ENCODE measurements at regions not wholly inside any gene's neighbourhood (a gene's known extent, or its start where the extent isn't known, plus 50 kb on each side); places are given as distances from the start of the nearest gene placed in this dataset.

DNA sequence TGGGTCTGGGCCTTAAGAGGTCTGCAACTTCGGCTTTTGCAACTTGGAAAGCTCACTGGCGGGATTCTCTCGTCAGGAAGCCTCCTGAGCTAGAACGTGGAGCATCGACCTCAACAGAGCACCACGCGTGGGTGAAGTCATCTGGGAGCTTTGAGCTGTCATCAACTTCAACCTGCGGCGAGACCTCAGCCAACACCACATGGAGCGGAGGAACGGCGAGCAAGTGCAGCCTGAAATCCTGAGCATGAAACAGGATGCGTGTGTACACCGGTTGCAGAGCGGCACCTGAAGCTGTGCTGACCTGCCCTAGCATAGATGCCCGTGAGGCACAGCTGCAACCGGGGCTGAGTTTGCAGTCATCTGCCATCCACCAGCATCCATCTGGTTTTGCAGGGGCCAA, 295.7 kb upstream of the SHH start:
- no peaks in the 10 kb centered on the region for H3K9me2 ChIP-seq (replicated peaks; ENCODE audit: insufficient read depth)
- no peaks in the 10 kb centered on the region for H3K79me2 ChIP-seq
- H3K36me3 ChIP-seq (replicated peaks; ENCODE audit: insufficient read depth, low read depth) = no peaks in the 10 kb centered on the region
- no peak overlapping the region for H3K27ac ChIP-seq
- H4K20me1 ChIP-seq (ENCODE audit: insufficient read depth, poor library complexity, severe bottlenecking) = no peaks in the 10 kb centered on the region
- H3K4me1 ChIP-seq (ENCODE audit: insufficient read depth) = no peaks in the 10 kb centered on the region
- no peak overlapping the region for H3K4me3 ChIP-seq
- TF ChIP-seq, protein P1, sequence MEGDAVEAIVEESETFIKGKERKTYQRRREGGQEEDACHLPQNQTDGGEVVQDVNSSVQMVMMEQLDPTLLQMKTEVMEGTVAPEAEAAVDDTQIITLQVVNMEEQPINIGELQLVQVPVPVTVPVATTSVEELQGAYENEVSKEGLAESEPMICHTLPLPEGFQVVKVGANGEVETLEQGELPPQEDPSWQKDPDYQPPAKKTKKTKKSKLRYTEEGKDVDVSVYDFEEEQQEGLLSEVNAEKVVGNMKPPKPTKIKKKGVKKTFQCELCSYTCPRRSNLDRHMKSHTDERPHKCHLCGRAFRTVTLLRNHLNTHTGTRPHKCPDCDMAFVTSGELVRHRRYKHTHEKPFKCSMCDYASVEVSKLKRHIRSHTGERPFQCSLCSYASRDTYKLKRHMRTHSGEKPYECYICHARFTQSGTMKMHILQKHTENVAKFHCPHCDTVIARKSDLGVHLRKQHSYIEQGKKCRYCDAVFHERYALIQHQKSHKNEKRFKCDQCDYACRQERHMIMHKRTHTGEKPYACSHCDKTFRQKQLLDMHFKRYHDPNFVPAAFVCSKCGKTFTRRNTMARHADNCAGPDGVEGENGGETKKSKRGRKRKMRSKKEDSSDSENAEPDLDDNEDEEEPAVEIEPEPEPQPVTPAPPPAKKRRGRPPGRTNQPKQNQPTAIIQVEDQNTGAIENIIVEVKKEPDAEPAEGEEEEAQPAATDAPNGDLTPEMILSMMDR (IDR thresholded peaks at IDR 0.05; ENCODE audit: poor library complexity) = no peak
- TF ChIP-seq EZH2 (IDR thresholded peaks at IDR 0.05; ENCODE audit: borderline replicate concordance) = no peak
- TF ChIP-seq EZH2phosphoT487 (IDR thresholded peaks at IDR 0.05; ENCODE audit: low read depth, severe bottlenecking, unreplicated experiment) = no peak
- no peaks in the 10 kb centered on the region for H3K27me3 ChIP-seq
- 92% methylated on average over 17 of the region's 17 CpGs for WGBS (ENCODE audit: low lambda C conversion rate, missing lambda C conversion rate)
- no peaks in the 10 kb centered on the region for H3K9me3 ChIP-seq (ENCODE audit: low read depth)
- H2AFZ ChIP-seq = no peak overlapping the region
- H3K4me2 ChIP-seq = no peak overlapping the region
- DNase-seq (ENCODE audit: low spot score) = no peak

- Histone ChIP-seq H3K36me3 (replicated peaks; ENCODE audit: insufficient read depth, low read depth) (no peaks in the 10 kb centered on the region), H3K27me3 (no peaks in the 10 kb centered on the region), H4K20me1 (ENCODE audit: insufficient read depth, poor library complexity, severe bottlenecking) (no peaks in the 10 kb centered on the region), H3K27ac (no peak overlapping the region), H3K4me3 (no peak overlapping the region), H3K79me2 (no peaks in the 10 kb centered on the region), H3K4me2 (no peak overlapping the region), H3K9me2 (replicated peaks; ENCODE audit: insufficient read depth) (no peaks in the 10 kb centered on the region), H2AFZ (no peak overlapping the region), H3K4me1 (ENCODE audit: insufficient read depth) (no peaks in the 10 kb centered on the region), H3K9me3 (ENCODE audit: low read depth) (no peaks in the 10 kb centered on the region)
- TF ChIP-seq EZH2phosphoT487 (IDR thresholded peaks at IDR 0.05; ENCODE audit: low read depth, severe bottlenecking, unreplicated experiment) (no peak), EZH2 (IDR thresholded peaks at IDR 0.05; ENCODE audit: borderline replicate concordance) (no peak)
- TF ChIP-seq, protein P1 (IDR thresholded peaks at IDR 0.05; ENCODE audit: poor library complexity) = no peak
- WGBS (ENCODE audit: low lambda C conversion rate, missing lambda C conversion rate) = 82% methylated on average over 9 of the region's 9 CpGs
- DNase-seq (ENCODE audit: low spot score) = no peak
Observed at GRCh38 chr7:156106107-156106426, 293.8 kb upstream of the SHH start.

GRCh38 chr7:156105337-156106106, 293.3 kb upstream of the SHH start:
- Histone ChIP-seq H3K79me2 (no peaks in the 10 kb centered on the region), H3K4me1 (ENCODE audit: insufficient read depth) (no peaks in the 10 kb centered on the region), H2AFZ (no peak overlapping the region), H3K4me3 (no peak overlapping the region), H4K20me1 (ENCODE audit: insufficient read depth, poor library complexity, severe bottlenecking) (no peaks in the 10 kb centered on the region), H3K27me3 (no peaks in the 10 kb centered on the region), H3K9me3 (ENCODE audit: low read depth) (no peaks in the 10 kb centered on the region), H3K27ac (no peak overlapping the region), H3K36me3 (replicated peaks; ENCODE audit: insufficient read depth, low read depth) (no peaks in the 10 kb centered on the region), H3K4me2 (no peak overlapping the region), H3K9me2 (replicated peaks; ENCODE audit: insufficient read depth) (no peaks in the 10 kb centered on the region)
- WGBS (ENCODE audit: low lambda C conversion rate, missing lambda C conversion rate) = 85% methylated on average over 34 of the region's 34 CpGs
- TF ChIP-seq, protein P1 (IDR thresholded peaks at IDR 0.05; ENCODE audit: poor library complexity) = no peak
- TF ChIP-seq EZH2phosphoT487 (IDR thresholded peaks at IDR 0.05; ENCODE audit: low read depth, severe bottlenecking, unreplicated experiment) = no peak
- no peak for TF ChIP-seq EZH2 (IDR thresholded peaks at IDR 0.05; ENCODE audit: borderline replicate concordance)
- no peak for DNase-seq (ENCODE audit: low spot score)

Data from hepatocyte (in vitro differentiated cells).